ENCODE measurements at regions not wholly inside any gene's neighbourhood (a gene's known extent, or its start where the extent isn't known, plus 50 kb on each side); places are given as distances from the start of the nearest gene placed in this dataset.

DNA sequence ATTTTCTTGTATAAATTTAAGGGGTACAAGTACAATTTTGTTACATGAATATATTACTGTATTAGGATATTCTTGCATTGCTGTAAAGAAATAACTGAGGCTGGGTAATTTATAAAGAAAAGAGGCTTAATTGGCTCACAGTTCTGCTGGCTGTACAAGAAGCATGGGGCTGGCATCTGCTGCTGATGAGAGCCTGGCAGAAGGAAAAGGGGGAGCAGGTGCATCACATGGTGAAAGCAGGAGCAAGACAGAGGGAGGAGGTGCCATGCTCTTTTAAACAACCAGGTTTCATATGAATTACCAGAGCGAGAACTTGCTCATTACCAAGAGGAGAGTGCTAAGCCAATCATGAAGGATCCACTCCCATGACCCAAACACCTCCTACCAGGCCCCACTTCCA, 399.5 kb upstream of the RAB6C start:
- H3K27ac ChIP-seq, result no peak overlapping the region
- TF ChIP-seq CTCF (conservative IDR thresholded peaks at IDR 0.05), result no peak

- no peak for TF ChIP-seq CTCF (conservative IDR thresholded peaks at IDR 0.05)
- H3K27ac ChIP-seq, result no peak overlapping the region
These were observed 393.7 kb upstream of the RAB6C start for GRCh38 chr2:129585760-129586159.

DNA sequence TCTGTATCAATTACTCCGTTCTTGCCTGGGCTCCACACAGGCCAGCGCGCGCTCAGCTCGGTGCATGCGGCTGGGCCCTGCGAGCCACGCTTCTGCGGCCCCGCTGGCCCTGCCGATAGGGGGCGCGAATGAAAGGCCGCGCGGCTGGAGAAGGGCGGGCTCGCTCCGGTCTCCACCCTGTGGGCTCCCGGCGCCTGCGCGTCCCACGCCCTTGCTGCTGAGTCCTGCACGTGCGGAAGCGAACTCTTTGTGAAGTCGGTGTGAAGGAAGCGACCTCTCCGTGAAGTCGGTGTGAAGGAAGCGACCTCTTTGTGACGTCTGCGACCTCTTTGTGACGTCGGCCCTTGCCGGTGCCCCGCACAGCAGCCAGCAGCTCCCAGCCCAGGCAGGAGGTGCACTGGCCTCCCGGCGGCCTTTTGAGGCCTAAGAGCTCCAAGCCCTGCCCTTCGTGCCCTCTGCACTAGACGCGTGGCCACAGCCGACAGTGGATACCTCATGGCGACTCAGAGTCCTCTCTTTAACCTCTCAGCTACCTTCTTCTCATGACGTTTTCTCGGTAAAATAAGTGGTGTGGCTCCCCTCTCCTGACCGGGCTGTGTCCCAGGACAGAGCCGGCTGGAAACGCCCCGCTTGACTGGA, 391.9 kb upstream of the RAB6C start:
- H3K27ac ChIP-seq, result no peak overlapping the region
- TF ChIP-seq CTCF (conservative IDR thresholded peaks at IDR 0.05), result no peak

DNA sequence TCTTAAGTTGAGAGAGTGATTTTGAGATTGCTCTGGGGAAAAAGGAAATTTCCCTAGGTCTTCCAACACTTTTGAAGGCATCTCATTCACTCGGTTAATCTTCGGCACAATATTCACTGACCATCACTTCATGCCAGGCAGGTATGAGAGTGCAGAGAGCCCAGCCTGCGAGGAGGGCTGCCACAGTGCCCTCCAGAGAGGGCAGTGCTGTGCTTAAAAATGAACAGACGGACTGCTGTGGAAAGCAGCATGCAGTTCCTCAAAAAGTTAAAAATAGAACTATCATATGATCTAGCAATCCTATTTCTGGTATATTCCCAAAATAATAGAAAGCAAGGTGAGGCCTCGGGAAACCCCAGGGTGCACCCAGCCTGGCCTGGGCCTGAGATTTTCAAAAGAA, 374.9 kb upstream of the RAB6C start:
- no peak for TF ChIP-seq CTCF (conservative IDR thresholded peaks at IDR 0.05)
- H3K27ac ChIP-seq, result no peak overlapping the region

GRCh38 chr2:129605646-129606045, 373.8 kb upstream of the RAB6C start:
- TF ChIP-seq CTCF (conservative IDR thresholded peaks at IDR 0.05), result no peak
- no peak overlapping the region for H3K27ac ChIP-seq

- no peak overlapping the region for H3K27ac ChIP-seq
- TF ChIP-seq CTCF (conservative IDR thresholded peaks at IDR 0.05), result no peak
These were observed 372.8 kb upstream of the RAB6C start for GRCh38 chr2:129606496-129607270.

- TF ChIP-seq CTCF (conservative IDR thresholded peaks at IDR 0.05), result no peak
- H3K27ac ChIP-seq, result no peak overlapping the region
These were observed 370.2 kb upstream of the RAB6C start for GRCh38 chr2:129609224-129609623.

Measured in VCaP (cell line).